Globus pallidus (tissue), 1 donor: ENCODE measurements at regions not wholly inside any gene's neighbourhood (a gene's known extent, or its start where the extent isn't known, plus 50 kb on each side); places are given as distances from the start of the nearest gene placed in this dataset.
"Not testable (repeated sequence)": the region's sequence is repeated elsewhere in the genome, so short reads cannot be mapped to it uniquely, and the experiment has no call there.

ENCODE experiments used
- DNase-seq: peaks from one replicate; pipeline ENCODE4 v3.0.0-alpha.2; 2015; ENCODE audit warnings: low spot score

DNA sequence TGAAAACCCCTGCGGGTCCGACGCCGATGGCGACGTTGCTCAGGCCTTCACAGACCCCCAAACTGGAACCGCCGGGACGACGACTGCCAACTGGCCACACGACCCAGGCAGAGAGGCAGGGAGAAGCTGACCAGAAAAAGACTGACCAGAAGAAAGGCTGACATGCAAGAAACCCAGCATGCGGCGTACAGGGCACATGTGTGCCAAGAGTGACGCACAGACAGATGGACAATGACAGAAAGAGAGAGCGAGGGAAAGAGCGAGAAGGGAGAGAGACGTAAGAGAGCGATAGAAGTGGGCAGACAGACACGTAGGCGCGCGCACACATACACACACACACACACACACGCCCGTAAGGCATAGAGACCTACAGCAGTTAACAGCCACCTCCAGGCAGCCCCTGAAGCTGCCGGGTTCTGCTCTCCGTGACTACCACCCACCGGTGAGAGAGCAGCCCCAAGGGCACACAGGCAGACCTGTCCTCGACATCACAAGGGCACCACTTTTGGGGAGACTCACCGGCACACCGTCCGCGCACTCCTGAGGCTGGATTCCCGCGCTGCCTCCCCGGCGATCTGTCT, 67.2 kb upstream of the ZNF527 start:
- DNase-seq, result no peak

DNA sequence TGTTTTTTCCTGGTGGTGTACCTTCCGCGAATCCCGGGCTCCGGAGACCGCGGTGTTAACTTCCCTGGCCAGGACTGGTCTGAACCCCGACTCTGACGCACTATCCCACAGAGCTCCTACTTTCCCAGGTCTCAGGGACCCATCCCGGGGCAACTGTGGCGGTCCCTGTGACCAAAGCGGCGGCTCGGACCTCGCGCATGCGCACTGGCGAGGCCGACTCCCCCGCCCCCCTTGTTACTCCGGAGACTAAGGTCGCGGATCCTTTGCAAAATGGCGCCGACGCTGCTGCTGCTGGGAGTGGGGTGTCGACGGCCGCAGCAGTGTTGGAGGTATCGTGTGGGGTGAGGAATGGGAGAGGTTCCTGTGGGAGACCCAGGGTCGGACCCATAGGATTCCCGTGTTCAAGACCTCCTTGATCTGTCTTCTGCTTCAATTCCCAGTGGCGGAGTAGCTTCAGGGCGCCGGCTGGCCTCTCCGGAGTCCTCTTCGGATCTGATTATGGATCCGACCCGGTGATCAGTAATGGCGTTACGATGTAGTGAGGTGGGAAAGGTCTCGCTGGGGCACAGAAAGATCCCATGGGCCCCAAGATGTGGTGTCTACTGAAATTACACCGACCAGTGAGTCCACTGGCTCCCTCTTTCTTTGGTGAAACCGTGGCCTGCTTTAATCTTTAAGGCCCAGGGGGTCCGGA, 66.6 kb upstream of the ZNF527 start:
- DNase-seq, result peak; percentile 38

GRCh38 chr19:37304884-37305255, 66.0 kb upstream of the ZNF527 start:
- DNase-seq, result no peak

GRCh38 chr19:37306383-37306963, 64.4 kb upstream of the ZNF527 start:
- no peak for DNase-seq

- DNase-seq, result no peak
Observed at GRCh38 chr19:37309834-37310575, 60.9 kb upstream of the ZNF527 start.

- peak; percentile 43 for DNase-seq
Observed at GRCh38 chr19:37312531-37313334, 58.2 kb upstream of the ZNF527 start.

DNA sequence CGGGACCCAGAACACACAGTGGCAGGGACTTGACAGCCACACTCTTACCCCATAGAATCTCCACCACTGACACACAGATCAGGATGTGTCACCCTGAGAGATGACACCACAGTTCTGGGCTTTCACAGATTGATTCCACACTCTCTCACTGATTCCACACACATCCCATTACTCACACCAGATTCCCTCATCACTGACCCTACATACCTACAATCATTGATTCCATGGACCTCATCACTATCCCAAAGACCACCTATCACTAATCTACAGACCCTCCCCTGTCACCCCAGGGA, 57.6 kb upstream of the ZNF527 start:
- DNase-seq, result no peak

DNA sequence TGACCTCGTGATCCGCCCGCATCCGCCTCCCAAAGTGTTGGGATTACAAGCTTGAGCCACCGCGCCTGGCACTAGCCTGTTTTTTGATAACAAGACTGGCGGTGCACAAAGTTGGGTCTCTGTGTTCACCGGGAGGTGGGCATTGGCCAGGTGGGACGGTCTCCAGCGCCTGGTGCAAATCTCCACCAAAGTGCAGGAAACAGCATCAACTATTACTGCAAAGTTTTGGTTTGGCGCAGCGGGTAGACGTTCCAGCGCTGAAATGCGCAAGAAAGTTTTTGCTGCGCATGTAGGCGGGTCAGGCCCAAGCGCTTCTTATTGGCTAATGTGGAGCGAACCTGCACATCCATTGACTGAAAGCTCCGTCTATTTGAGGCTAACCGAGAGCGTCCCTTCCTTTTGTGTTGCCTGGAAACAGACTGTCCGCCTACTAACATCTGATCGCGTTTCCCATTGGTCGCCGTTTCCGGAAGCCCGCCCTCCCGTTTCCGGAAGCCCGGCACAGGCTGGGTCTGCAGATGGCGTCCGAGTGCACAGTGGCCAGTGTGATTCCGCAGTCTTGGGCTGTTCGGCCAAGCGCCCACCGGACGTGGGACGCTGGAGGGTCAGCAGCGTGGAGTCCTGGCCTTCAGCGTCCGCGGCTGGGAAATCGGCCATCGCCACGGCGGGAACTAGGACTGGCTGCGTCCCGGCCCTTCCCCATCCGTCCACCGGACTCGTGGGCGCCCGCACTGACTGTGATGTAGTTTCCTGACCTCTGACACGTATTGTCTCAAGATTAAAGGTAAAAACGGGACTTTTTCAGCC, 53.3 kb upstream of the ZNF527 start:
- DNase-seq, result peak; percentile 99

DNA sequence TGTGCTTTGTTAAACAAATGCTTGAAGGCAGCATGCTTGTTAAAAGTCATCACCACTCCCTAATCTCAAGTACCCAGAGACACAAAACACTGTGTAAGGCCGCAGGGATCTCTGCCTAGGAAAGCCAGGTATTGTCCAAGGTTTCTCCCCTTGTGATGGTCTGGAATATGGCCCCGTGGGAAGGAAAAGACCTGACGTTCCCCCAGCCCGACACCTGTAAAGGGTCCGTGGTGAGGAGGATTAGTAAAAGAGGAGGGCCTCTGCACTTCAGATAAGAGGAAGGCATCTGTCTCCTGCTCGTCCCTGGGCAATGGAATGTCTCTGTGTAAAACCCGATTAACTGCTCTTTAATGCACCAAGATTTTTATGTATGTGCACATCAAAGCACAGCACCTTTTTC, 49.9 kb upstream of the ZNF527 start:
- DNase-seq, result not testable (repeated sequence)
